ENCODE measurements at regions not wholly inside any gene's neighbourhood (a gene's known extent, or its start where the extent isn't known, plus 50 kb on each side); places are given as distances from the start of the nearest gene placed in this dataset.

GRCh38 chr13:73585236-73585635 is 526.4 kb downstream of the KLF5 start:
- CTCF ChIA-PET (ENCODE audit: unreplicated experiment) = no interaction called here
- DNase-seq (ENCODE audit: low spot score) = no peak
- no TSS peak for BruUV-seq (replicated peaks)
- no peaks in the 10 kb centered on the region for H3K9me2 ChIP-seq (ENCODE audit: insufficient read depth, low read length)
- H4K20me1 ChIP-seq (ENCODE audit: insufficient read depth, low read length) = no peaks in the 10 kb centered on the region
- H3K36me3 ChIP-seq (ENCODE audit: insufficient read depth, low read length) = no peaks in the 10 kb centered on the region
- TF ChIP-seq EZH2phosphoT487 (IDR thresholded peaks at IDR 0.05; ENCODE audit: borderline replicate concordance, low read depth, low read length) (no peak), CTCF (conservative IDR thresholded peaks at IDR 0.05; ENCODE audit: low read length) (no peak)
- H3K9me3 ChIP-seq (ENCODE audit: low read length) = no peaks in the 10 kb centered on the region
- POLR2A ChIA-PET = no interaction called here
- intact Hi-C loops (cut with micrococcal nuclease; ENCODE audit: unreplicated experiment) = no loop called here
- no peak overlapping the region for H2AFZ ChIP-seq (ENCODE audit: low read length)
- H3K4me3 ChIP-seq (ENCODE audit: low read depth, low read length, poor library complexity, severe bottlenecking) = no peak overlapping the region
- no peaks in the 10 kb centered on the region for H3K4me1 ChIP-seq (ENCODE audit: insufficient read depth, low read length, poor library complexity, severe bottlenecking)
- H3K4me2 ChIP-seq (ENCODE audit: low read length) = no peak overlapping the region
- no peaks in the 10 kb centered on the region for H3K79me2 ChIP-seq (ENCODE audit: insufficient read depth, low read depth, low read length)
- no peak overlapping the region for H3K27ac ChIP-seq (ENCODE audit: low read depth, low read length, poor library complexity, severe bottlenecking)

GRCh38 chr13:73583331-73583730 is 524.5 kb downstream of the KLF5 start:
- H4K20me1 ChIP-seq (ENCODE audit: insufficient read depth, low read length) = no peaks in the 10 kb centered on the region
- TF ChIP-seq CTCF (conservative IDR thresholded peaks at IDR 0.05; ENCODE audit: low read length) (no peak), EZH2phosphoT487 (IDR thresholded peaks at IDR 0.05; ENCODE audit: borderline replicate concordance, low read depth, low read length) (no peak)
- H3K79me2 ChIP-seq (ENCODE audit: insufficient read depth, low read depth, low read length) = no peaks in the 10 kb centered on the region
- H3K9me3 ChIP-seq (ENCODE audit: low read length) = no peaks in the 10 kb centered on the region
- CTCF ChIA-PET (ENCODE audit: unreplicated experiment) = no interaction called here
- DNase-seq (ENCODE audit: low spot score) = no peak
- no peaks in the 10 kb centered on the region for H3K9me2 ChIP-seq (ENCODE audit: insufficient read depth, low read length)
- no peak overlapping the region for H3K4me2 ChIP-seq (ENCODE audit: low read length)
- no peak overlapping the region for H3K27ac ChIP-seq (ENCODE audit: low read depth, low read length, poor library complexity, severe bottlenecking)
- H2AFZ ChIP-seq (ENCODE audit: low read length) = no peak overlapping the region
- BruUV-seq (replicated peaks) = no TSS peak
- no peak overlapping the region for H3K4me3 ChIP-seq (ENCODE audit: low read depth, low read length, poor library complexity, severe bottlenecking)
- intact Hi-C loops (cut with micrococcal nuclease; ENCODE audit: unreplicated experiment) = no loop called here
- POLR2A ChIA-PET = no interaction called here
- H3K4me1 ChIP-seq (ENCODE audit: insufficient read depth, low read length, poor library complexity, severe bottlenecking) = no peaks in the 10 kb centered on the region
- H3K36me3 ChIP-seq (ENCODE audit: insufficient read depth, low read length) = no peaks in the 10 kb centered on the region

- Histone ChIP-seq H3K79me2 (ENCODE audit: insufficient read depth, low read depth, low read length) (no peaks in the 10 kb centered on the region), H3K4me1 (ENCODE audit: insufficient read depth, low read length, poor library complexity, severe bottlenecking) (no peaks in the 10 kb centered on the region), H3K9me2 (ENCODE audit: insufficient read depth, low read length) (no peaks in the 10 kb centered on the region), H3K4me3 (ENCODE audit: low read depth, low read length, poor library complexity, severe bottlenecking) (no peak overlapping the region), H3K36me3 (ENCODE audit: insufficient read depth, low read length) (no peaks in the 10 kb centered on the region), H4K20me1 (ENCODE audit: insufficient read depth, low read length) (no peaks in the 10 kb centered on the region), H3K27ac (ENCODE audit: low read depth, low read length, poor library complexity, severe bottlenecking) (no peak overlapping the region), H3K4me2 (ENCODE audit: low read length) (no peak overlapping the region), H3K9me3 (ENCODE audit: low read length) (no peaks in the 10 kb centered on the region), H2AFZ (ENCODE audit: low read length) (no peak overlapping the region)
- POLR2A ChIA-PET = interaction anchor here (1.0 kb wide), 1 partner anchor 169 kb away, joined by 3 read pairs; no protein-coding TSS in a partner anchor
- TF ChIP-seq EZH2phosphoT487 (IDR thresholded peaks at IDR 0.05; ENCODE audit: borderline replicate concordance, low read depth, low read length) (no peak), CTCF (conservative IDR thresholded peaks at IDR 0.05; ENCODE audit: low read length) (no peak)
- no peak for DNase-seq (ENCODE audit: low spot score)
- intact Hi-C loops (cut with micrococcal nuclease; ENCODE audit: unreplicated experiment) = no loop called here
- CTCF ChIA-PET (ENCODE audit: unreplicated experiment) = no interaction called here
- no TSS peak for BruUV-seq (replicated peaks)
Measured at GRCh38 chr13:73580513-73581267, 521.9 kb downstream of the KLF5 start.
